ENCODE measurements at regions not wholly inside any gene's neighbourhood (a gene's known extent, or its start where the extent isn't known, plus 50 kb on each side); places are given as distances from the start of the nearest gene placed in this dataset.

DNA sequence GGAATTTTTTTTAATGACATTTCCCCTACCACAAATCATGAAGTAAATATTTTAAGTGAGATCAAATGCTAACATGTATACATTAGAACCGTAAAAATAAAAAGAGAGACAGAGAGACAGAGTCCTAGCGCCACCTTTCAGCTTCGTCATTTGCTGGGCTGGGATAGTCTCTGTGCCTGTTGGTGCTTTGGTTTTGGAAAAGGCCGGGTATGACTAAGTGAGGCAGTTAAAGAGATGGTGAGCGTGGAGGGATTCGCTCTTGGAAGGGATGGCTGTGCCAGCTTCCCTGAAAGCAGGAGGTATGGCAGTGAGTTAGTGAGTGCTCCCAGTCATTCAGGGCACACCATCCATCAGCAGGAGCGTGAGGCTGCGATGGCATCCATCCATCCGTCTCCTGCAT lies 729.6 kb upstream of the WWC1 start:
- no peak for DNase-seq (ENCODE audit: low spot score)

- DNase-seq (ENCODE audit: low spot score), result no peak
These were observed 727.2 kb upstream of the WWC1 start for GRCh38 chr5:167564275-167564674.

GRCh38 chr5:167565189-167565954 lies 726.1 kb upstream of the WWC1 start:
- peak; percentile 16 for DNase-seq (ENCODE audit: low spot score)

GRCh38 chr5:167570431-167570830 lies 721.0 kb upstream of the WWC1 start:
- no peak for DNase-seq (ENCODE audit: low spot score)

- no peak for DNase-seq (ENCODE audit: low spot score)
These were observed 719.6 kb upstream of the WWC1 start for GRCh38 chr5:167571824-167572223.

GRCh38 chr5:167573370-167574127 lies 717.9 kb upstream of the WWC1 start:
- no peak for DNase-seq (ENCODE audit: low spot score)

DNA sequence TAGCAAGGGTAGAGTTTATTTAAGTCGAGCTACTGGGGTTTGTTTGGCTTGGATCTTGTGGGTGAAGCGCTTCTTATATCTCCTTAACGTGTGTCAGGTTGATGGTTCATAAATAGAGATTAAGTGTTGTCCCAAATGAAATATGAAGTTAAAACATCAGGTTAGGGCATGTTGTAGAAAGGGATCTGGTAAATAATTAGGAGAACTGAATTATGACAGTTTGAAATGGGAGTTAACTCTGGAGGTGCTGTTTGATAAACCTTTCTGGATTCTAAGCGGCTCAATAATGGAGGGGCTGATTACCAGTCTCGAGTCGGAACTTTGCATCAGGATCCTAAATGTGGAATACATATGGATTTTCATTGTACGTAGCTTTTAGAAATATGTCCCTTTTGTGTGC lies 717.0 kb upstream of the WWC1 start:
- DNase-seq (ENCODE audit: low spot score), result no peak

DNA sequence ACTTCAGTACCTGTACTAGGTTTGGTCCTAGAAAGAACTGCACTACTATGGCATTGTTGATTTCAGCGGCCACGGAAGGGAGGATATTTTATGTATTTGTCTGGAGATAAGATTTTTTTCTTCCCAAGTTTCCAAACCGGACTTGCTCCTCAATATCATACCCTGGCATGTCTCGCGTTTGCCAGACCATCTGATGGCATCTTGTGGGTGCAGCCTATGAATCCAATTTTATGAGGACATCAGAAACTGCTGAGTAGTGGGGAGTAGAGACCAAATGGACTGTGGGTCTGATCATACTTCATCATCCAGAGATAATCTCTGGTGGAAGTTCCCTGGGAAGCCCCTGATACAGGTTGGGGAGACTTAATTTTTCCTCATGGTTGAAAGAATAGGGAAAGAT lies 716.1 kb upstream of the WWC1 start:
- DNase-seq (ENCODE audit: low spot score), result no peak

GRCh38 chr5:167576126-167576525 lies 715.3 kb upstream of the WWC1 start:
- no peak for DNase-seq (ENCODE audit: low spot score)

DNA sequence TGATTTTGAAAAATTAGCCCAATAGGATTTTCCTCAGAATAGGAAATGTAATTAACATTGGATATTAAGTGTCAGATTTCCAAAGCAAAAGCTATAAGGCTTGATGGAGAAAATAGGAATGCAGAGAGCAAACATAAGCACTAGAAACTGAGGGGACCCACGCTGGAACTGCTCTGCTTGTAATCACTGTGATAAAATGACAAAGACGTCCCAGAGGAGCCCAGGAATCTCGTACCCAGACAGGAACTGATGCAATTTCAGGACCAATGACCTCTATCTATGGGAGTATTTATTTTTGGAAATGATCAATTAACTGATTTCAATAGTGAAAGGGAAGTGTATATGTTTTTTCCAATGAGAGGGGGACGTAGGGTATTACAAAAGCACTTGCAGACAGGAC lies 714.5 kb upstream of the WWC1 start:
- no peak for DNase-seq (ENCODE audit: low spot score)

- DNase-seq (ENCODE audit: low spot score), result no peak
These were observed 713.8 kb upstream of the WWC1 start for GRCh38 chr5:167577616-167578015.

DNA sequence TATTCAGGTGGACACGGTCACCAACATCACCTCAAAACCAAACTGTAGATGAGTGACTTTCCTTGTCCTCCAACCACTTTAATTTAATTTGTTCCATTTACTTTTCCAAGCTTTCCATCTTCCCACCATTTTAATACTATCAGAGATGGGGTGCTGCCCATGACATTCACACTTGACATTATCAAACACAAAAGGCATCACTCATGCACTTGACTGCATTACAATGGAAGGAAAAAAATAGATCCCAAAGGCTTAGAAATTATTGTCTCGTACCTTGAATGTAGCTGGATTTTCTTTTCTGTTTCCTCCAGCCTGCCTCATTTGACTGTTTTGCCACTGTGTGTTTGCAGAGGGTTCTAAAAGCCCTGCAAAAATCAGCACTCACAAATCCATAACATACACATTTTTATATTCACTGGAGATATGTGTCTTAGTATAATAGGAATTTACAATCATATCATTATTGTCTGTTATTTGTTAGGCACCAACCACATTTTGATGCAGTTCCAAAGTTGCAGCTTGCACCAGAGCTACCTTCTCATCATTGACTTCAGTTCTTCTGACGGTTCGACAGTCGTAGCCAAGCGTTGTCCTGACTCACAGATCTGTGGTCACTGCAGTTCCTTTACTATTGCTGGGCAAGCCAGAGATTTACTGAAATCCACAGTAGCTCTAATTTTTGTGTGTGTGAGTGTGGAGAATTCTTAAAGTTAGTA lies 712.3 kb upstream of the WWC1 start:
- no peak for DNase-seq (ENCODE audit: low spot score)

- DNase-seq (ENCODE audit: low spot score), result no peak
These were observed 711.8 kb upstream of the WWC1 start for GRCh38 chr5:167579693-167580055.

DNA sequence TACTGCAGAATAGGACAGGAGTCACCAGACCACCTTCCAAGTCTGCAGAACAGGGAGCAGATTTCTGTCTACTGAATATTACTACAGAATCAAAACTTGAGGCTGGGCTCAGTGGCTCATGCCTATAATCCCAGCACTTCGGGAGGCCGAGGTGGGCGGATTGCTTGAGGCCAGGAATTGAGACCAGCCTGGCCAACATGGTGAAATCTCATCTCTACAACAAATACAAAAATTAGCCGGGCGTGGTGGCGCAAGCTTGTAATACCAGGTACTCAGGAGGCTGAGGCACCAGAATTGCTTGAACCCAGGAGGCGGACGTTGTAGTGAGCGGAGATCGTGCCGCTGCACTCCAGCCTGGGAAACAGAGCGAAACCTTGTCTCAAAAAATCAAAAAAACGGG lies 710.8 kb upstream of the WWC1 start:
- DNase-seq (ENCODE audit: low spot score), result no peak

- DNase-seq (ENCODE audit: low spot score), result no peak
These were observed 709.2 kb upstream of the WWC1 start for GRCh38 chr5:167582283-167582682.

DNA sequence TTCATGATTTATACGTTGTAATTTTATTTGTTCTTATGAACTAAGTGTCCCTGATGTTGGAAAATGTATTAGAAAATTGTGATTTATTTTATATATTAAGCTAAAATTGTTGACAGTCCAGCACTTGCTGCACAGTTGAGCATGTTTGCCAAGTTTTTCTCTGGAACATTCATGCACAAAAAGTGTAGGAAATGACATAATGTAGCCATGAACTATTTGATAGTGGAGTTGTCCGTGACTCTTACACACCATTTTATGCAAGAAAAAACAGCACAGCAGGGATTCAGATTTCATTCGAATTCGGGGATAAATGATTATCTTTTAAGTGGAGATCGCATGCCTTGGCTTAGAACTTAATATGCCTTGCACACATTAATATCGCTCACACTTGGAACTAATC lies 708.6 kb upstream of the WWC1 start:
- DNase-seq (ENCODE audit: low spot score), result no peak

- DNase-seq (ENCODE audit: low spot score), result no peak
These were observed 706.3 kb upstream of the WWC1 start for GRCh38 chr5:167585184-167585583.

DNA sequence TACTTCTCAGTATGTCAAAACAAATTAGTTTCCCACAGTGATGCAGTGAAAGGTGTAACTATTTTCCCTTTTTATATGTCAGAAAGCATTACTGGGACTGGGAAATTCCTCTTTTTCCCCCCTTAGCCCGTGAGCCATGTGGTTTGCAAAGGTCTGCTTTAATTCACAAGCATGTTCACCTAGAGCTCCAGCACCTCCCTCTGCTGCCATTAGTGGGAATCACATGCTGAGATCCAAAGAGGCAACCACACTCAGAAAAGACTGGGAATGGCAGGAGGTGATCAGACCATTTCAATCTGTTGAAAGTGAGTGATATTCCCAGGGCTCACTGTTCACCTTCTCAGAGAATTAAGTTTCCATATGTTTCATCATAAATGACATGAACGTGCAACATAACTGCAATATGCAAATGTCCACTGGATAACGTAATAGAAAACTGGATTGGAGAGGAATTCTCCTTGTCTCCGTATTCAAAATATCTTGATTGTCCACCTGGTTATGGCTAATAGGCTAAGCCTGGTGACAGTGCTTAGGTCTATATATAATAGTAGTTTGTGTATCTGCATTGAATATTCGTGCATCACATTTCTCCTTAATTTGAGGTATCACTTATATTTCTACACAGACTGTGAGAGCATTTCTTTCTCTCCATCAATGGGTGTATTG lies 703.5 kb upstream of the WWC1 start:
- no peak for DNase-seq (ENCODE audit: low spot score)

DNA sequence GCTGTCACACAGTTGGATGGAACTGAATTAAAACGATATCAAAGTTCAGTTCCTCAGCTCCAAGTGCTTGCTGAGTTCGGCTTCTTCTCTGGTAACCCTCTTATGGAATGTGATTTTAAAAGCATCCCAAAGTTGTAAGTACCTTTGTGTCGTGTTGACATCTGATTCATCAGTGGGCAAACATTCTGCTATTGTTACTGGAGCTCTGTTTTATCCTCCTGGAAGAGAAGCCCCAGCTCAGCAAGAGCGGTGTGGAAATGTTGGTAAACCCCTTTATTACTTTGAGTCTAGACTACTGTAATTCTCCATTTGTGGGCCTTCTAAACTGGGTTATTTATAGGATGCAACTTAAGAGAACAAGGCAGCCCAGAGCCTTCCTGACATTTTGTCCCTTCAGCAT lies 699.3 kb upstream of the WWC1 start:
- no peak for DNase-seq (ENCODE audit: low spot score)

DNA sequence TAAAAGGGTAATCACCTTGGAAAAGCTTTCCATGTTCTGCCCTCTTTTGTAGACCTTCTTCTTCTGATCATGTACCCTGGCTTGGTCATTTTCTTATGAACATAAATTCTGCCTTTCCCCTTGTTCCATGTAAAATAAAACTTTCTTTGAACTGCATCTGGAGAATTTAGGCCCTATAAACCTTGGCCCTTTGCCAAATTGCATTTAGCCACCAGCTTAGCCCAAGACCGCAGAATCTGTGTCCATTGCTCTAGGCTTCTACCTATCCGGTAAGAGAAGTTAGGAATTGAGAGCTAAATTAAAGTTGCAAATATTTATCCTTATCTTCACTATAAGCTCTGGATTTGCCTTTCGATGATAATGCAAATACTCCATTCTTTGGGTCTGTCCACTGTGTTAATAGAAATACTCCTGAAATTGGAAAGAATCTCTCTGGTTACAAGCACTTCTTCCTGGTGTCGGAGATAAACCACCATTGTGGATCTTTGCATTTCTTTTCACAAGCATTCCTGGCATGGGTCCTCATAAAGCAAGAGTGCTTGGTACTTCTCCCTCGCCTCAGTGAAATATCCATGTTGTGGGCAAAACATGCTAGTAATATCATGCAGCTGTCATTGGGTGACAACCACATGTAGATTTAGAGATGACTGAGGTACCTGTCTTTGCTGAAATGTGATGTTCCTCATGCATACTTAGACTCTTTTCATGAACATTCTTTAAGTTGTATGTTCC lies 698.0 kb upstream of the WWC1 start:
- DNase-seq (ENCODE audit: low spot score), result no peak

GRCh38 chr5:167594061-167594435 lies 697.4 kb upstream of the WWC1 start:
- DNase-seq (ENCODE audit: low spot score), result no peak

DNA sequence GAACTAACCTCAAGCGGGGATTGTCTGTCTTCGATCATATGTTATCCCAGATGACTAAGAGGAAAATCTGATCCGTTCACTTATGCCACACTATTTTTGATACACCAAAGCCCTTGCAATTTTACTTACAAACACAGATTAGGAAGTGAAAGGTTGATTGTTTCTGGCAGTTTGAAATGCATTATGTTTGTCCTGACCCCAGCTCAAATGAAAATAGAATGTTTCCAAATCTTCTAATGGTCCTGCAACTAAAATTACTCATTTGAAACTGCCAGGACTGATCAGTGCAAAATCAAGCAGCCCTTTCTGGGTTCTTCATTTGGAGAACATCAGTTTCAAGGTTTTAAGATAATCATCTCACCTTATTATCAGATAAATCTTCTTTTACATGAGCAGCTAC lies 696.7 kb upstream of the WWC1 start:
- DNase-seq (ENCODE audit: low spot score), result no peak
